GM23338 (cell line): ENCODE measurements at regions not wholly inside any gene's neighbourhood (a gene's known extent, or its start where the extent isn't known, plus 50 kb on each side); places are given as distances from the start of the nearest gene placed in this dataset.

Source experiments
- ATAC-seq: fragments of 200-7000 bp; cut with Tn5 transposase; 3 replicates; pipeline ENCODE4 v1.9.1; 2020
- DNase-seq: peaks from one replicate; pipeline ENCODE4 v3.0.0-alpha.2; 2015; ENCODE audit warnings: low spot score
- H2AFZ ChIP-seq: fragments of 200-600 bp; sonication (generic); 2 replicates; pipeline ENCODE4 v1.8.0; 2016; ENCODE audit warnings: antibody characterized with exemption, mild to moderate bottlenecking, moderate library complexity
- H3F3A ChIP-seq: fragments of 200-600 bp; sonication (generic); replicated peaks from 2 replicates; pipeline ENCODE4 v1.8.0; 2017; ENCODE audit warnings: antibody characterized with exemption, mixed run types, low read depth
- H3K27ac ChIP-seq: fragments of 200-600 bp; sonication (generic); 2 replicates; pipeline ENCODE4 v1.6.1; 2016; ENCODE audit warnings: low read depth
- H3K27me3 ChIP-seq: fragments of 200-600 bp; sonication (generic); 2 replicates; pipeline ENCODE4 v1.8.0; 2016; ENCODE audit warnings: mild to moderate bottlenecking, mixed run types, moderate library complexity; ENCODE audit not compliant: insufficient read depth
- H3K36me3 ChIP-seq: fragments of 200-600 bp; sonication (generic); 2 replicates; pipeline ENCODE4 v1.8.0; 2016; ENCODE audit warnings: mild to moderate bottlenecking; ENCODE audit not compliant: insufficient read depth
- H3K4me1 ChIP-seq: fragments of 200-600 bp; sonication (generic); 2 replicates; pipeline ENCODE4 v1.8.0; 2016; ENCODE audit warnings: mild to moderate bottlenecking, moderate library complexity; ENCODE audit not compliant: insufficient read depth
- H3K4me2 ChIP-seq: fragments of 200-600 bp; sonication (generic); 2 replicates; pipeline ENCODE4 v1.7.1; 2017; ENCODE audit warnings: mixed run types
- H3K4me3 ChIP-seq: fragments of 200-600 bp; sonication (generic); 2 replicates; pipeline ENCODE4 v1.6.1; 2016; ENCODE audit warnings: mixed run types
- H3K79me2 ChIP-seq: fragments of 200-600 bp; sonication (generic); replicated peaks from 2 replicates; pipeline ENCODE4 v1.8.0; 2017; ENCODE audit warnings: mild to moderate bottlenecking; ENCODE audit not compliant: insufficient read depth
- H3K9me2 ChIP-seq: fragments of 200-600 bp; sonication (generic); 2 replicates; pipeline ENCODE4 v1.8.0; 2017; ENCODE audit not compliant: insufficient read depth
- H4K20me1 ChIP-seq: fragments of 200-600 bp; sonication (generic); replicated peaks from 2 replicates; pipeline ENCODE4 v1.8.0; 2017; ENCODE audit warnings: mild to moderate bottlenecking; ENCODE audit not compliant: insufficient read depth
- H3K27ac Mint-ChIP-seq: 2 replicates; pipeline ENCODE4 v1.8.0; 2020; ENCODE audit warnings: inconsistent platforms, mild to moderate bottlenecking, moderate library complexity, mixed read lengths
- H3K27me3 Mint-ChIP-seq: 3 replicates; pipeline ENCODE4 v1.8.0; 2022; ENCODE audit warnings: low read depth, mild to moderate bottlenecking, moderate library complexity, mixed read lengths, inconsistent platforms; ENCODE audit not compliant: insufficient read depth, poor library complexity
- H3K36me3 Mint-ChIP-seq: 3 replicates; pipeline ENCODE4 v1.8.0; 2021; ENCODE audit warnings: low read depth, mild to moderate bottlenecking, inconsistent platforms, moderate library complexity, mixed read lengths
- H3K4me1 Mint-ChIP-seq: 3 replicates; pipeline ENCODE4 v1.8.0; 2020; ENCODE audit warnings: mild to moderate bottlenecking, inconsistent platforms, mixed read lengths
- H3K4me3 Mint-ChIP-seq: 3 replicates; pipeline ENCODE4 v1.8.0; 2021; ENCODE audit warnings: moderate library complexity, mild to moderate bottlenecking, inconsistent platforms, mixed read lengths
- H3K9me3 Mint-ChIP-seq: 3 replicates; pipeline ENCODE4 v1.8.0; 2020; ENCODE audit warnings: moderate library complexity, mild to moderate bottlenecking, inconsistent platforms, mixed read lengths
- CREB1 ChIP-seq: fragments of 250-450 bp; sonication (Bioruptor Pico); IDR thresholded peaks from 2 replicates; pipeline ENCODE4 v1.5.0; 2020; ENCODE audit warnings: low read depth, mild to moderate bottlenecking, moderate library complexity
- EZH2 ChIP-seq: fragments of 200-600 bp; sonication (generic); IDR thresholded peaks from one replicate; pipeline ENCODE4 v1.8.0; 2017; ENCODE audit warnings: antibody characterized with exemption, mild to moderate bottlenecking, low read depth; ENCODE audit not compliant: unreplicated experiment
- EZH2phosphoT487 ChIP-seq: fragments of 200-600 bp; sonication (generic); IDR thresholded peaks from one replicate; pipeline ENCODE4 v1.8.1; 2018; ENCODE audit warnings: antibody characterized with exemption; ENCODE audit not compliant: unreplicated experiment
- JUNB ChIP-seq: IDR thresholded peaks from one replicate; pipeline ENCODE4 v1.6.1; 2016; ENCODE audit warnings: antibody characterized with exemption; ENCODE audit not compliant: unreplicated experiment
- POLR2AphosphoS5 ChIP-seq: IDR thresholded peaks from 2 replicates; pipeline ENCODE4 v1.6.1; 2016; ENCODE audit warnings: antibody characterized with exemption, low read depth
- REST ChIP-seq: IDR thresholded peaks from one replicate; pipeline ENCODE4 v1.6.1; 2018; ENCODE audit warnings: antibody characterized with exemption; ENCODE audit not compliant: unreplicated experiment
- ZNF114 ChIP-seq: fragments of 250-450 bp; sonication (Bioruptor Pico); IDR thresholded peaks from 2 replicates; pipeline ENCODE4 v1.5.0; 2020; ENCODE audit warnings: mild to moderate bottlenecking, moderate library complexity
- TF ChIP-seq, protein P1 (sequence below): fragments of 250-450 bp; sonication (Bioruptor Pico); IDR thresholded peaks from 2 replicates; pipeline ENCODE4 v1.5.0; 2020; ENCODE audit warnings: mild to moderate bottlenecking, moderate library complexity

DNA sequence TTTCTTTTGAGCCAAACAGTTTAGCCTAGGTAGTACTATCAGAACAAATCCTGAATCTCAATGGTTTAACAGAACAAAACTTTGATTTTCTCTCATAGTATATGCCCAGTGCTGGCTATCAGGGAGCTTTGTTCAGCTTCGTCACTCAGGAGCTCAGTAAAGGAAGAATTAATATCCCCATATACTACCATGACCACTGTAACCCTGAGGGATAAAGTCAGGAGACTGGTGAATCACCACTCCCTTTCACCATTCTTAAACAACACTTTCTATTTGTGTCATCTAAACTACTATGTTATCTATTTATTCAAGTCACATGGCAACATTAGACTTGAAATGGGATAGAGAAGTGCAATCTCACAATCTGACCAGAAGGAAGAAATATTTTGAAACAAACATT is 522.6 kb upstream of the COX7C start (continued):
- TF ChIP-seq, protein P1, sequence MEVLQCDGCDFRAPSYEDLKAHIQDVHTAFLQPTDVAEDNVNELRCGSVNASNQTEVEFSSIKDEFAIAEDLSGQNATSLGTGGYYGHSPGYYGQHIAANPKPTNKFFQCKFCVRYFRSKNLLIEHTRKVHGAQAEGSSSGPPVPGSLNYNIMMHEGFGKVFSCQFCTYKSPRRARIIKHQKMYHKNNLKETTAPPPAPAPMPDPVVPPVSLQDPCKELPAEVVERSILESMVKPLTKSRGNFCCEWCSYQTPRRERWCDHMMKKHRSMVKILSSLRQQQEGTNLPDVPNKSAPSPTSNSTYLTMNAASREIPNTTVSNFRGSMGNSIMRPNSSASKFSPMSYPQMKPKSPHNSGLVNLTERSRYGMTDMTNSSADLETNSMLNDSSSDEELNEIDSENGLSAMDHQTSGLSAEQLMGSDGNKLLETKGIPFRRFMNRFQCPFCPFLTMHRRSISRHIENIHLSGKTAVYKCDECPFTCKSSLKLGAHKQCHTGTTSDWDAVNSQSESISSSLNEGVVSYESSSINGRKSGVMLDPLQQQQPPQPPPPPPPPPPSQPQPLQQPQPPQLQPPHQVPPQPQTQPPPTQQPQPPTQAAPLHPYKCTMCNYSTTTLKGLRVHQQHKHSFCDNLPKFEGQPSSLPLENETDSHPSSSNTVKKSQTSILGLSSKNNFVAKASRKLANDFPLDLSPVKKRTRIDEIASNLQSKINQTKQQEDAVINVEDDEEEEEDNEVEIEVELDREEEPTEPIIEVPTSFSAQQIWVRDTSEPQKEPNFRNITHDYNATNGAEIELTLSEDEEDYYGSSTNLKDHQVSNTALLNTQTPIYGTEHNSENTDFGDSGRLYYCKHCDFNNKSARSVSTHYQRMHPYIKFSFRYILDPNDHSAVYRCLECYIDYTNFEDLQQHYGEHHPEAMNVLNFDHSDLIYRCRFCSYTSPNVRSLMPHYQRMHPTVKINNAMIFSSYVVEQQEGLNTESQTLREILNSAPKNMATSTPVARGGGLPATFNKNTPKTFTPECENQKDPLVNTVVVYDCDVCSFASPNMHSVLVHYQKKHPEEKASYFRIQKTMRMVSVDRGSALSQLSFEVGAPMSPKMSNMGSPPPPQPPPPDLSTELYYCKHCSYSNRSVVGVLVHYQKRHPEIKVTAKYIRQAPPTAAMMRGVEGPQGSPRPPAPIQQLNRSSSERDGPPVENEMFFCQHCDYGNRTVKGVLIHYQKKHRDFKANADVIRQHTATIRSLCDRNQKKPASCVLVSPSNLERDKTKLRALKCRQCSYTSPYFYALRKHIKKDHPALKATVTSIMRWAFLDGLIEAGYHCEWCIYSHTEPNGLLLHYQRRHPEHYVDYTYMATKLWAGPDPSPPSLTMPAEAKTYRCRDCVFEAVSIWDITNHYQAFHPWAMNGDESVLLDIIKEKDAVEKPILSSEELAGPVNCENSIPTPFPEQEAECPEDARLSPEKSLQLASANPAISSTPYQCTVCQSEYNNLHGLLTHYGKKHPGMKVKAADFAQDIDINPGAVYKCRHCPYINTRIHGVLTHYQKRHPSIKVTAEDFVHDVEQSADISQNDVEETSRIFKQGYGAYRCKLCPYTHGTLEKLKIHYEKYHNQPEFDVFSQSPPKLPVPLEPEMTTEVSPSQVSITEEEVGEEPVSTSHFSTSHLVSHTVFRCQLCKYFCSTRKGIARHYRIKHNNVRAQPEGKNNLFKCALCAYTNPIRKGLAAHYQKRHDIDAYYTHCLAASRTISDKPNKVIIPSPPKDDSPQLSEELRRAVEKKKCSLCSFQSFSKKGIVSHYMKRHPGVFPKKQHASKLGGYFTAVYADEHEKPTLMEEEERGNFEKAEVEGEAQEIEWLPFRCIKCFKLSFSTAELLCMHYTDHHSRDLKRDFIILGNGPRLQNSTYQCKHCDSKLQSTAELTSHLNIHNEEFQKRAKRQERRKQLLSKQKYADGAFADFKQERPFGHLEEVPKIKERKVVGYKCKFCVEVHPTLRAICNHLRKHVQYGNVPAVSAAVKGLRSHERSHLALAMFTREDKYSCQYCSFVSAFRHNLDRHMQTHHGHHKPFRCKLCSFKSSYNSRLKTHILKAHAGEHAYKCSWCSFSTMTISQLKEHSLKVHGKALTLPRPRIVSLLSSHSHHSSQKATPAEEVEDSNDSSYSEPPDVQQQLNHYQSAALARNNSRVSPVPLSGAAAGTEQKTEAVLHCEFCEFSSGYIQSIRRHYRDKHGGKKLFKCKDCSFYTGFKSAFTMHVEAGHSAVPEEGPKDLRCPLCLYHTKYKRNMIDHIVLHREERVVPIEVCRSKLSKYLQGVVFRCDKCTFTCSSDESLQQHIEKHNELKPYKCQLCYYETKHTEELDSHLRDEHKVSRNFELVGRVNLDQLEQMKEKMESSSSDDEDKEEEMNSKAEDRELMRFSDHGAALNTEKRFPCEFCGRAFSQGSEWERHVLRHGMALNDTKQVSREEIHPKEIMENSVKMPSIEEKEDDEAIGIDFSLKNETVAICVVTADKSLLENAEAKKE (CRISPR knock-in tag) = no peak
- TF ChIP-seq POLR2AphosphoS5 = no peak
- no peak for TF ChIP-seq EZH2
- TF ChIP-seq REST = no peak
- no peak for TF ChIP-seq JUNB

DNA sequence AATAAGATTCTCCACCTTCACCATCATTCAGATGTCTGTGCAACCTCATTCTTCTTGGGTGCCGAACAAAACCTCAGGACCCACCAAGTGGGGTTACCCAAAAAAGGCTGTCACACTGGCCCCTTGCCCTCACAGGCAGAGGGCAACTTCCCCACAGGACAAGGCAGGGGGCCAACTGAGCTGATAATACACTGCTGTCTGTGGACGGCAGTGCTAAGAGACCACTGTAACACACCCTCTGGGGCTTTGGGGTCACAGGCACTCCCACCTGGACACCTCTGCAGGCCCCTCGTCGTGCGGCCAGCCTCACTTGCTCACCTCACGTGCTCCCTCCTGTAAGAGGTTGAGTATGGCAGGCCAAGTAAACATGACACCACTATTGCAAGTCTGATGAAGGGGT is 515.8 kb upstream of the COX7C start:
- Mint-ChIP-seq H3K27me3 (no peaks in the 10 kb centered on the region), H3K36me3 (no peaks in the 10 kb centered on the region), H3K4me1 (no peaks in the 10 kb centered on the region)

More for the DNA sequence above, 515.8 kb upstream of the COX7C start:
- TF ChIP-seq CREB1 (no peak), EZH2phosphoT487 (no peak), ZNF114 (CRISPR knock-in tag) (no peak)
- ATAC-seq (no peak), DNase-seq (no peak)
- no peaks in the 10 kb centered on the region for H3K9me2 ChIP-seq
- H3K36me3 ChIP-seq = no peaks in the 10 kb centered on the region
- Mint-ChIP-seq H3K27ac (no peak overlapping the region), H3K4me3 (no peak overlapping the region), H3K9me3 (no peaks in the 10 kb centered on the region)
- H3F3A ChIP-seq = no peaks in the 10 kb centered on the region
- H3K4me3 ChIP-seq = no peak overlapping the region
- H4K20me1 ChIP-seq = no peaks in the 10 kb centered on the region
- no peaks in the 10 kb centered on the region for H3K27me3 ChIP-seq
- H3K4me2 ChIP-seq = no peak overlapping the region
- H3K27ac ChIP-seq = no peak overlapping the region
- H3K4me1 ChIP-seq = no peaks in the 10 kb centered on the region
- no peaks in the 10 kb centered on the region for H3K79me2 ChIP-seq
- H2AFZ ChIP-seq = 0 out of 2 replicates have a peak overlapping the region, but pooled peaks have one; percentile 48
